ENCODE measurements at regions not wholly inside any gene's neighbourhood (a gene's known extent, or its start where the extent isn't known, plus 50 kb on each side); places are given as distances from the start of the nearest gene placed in this dataset.
"Not testable (repeated sequence)": the region's sequence is repeated elsewhere in the genome, so short reads cannot be mapped to it uniquely, and the experiment has no call there.

- H3K36me3 Mint-ChIP-seq (ENCODE audit: low read depth); H3K9me3 Mint-ChIP-seq; H3K4me3 Mint-ChIP-seq; H3K27ac Mint-ChIP-seq; intact Hi-C loops (cut with micrococcal nuclease); H3K4me1 Mint-ChIP-seq; H3K27me3 Mint-ChIP-seq; DNase-seq: not testable (repeated sequence)
These were observed 615.6 kb downstream of the RPIA start for GRCh38 chr2:89306869-89307637.

DNA sequence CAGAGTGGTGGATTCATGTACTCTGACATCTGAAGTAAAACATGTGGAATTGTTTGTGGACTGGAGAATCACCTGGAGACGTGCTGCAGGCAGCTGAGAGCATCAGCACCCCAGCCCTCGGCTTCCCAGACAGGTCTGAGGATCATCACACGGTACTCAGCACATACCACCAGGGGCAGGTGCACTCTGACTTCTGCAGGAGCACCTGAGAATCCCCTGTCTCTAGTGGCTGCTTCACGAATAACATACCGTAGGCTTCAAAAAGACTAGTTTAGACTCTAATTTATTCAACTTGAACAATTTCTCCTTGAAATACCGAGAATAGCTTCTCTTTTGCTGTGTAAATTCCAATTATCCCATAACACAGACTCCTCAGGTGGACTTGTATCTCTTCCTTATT lies 627.5 kb downstream of the RPIA start:
- DNase-seq; H3K4me3 Mint-ChIP-seq; H3K4me1 Mint-ChIP-seq; H3K27me3 Mint-ChIP-seq; H3K27ac Mint-ChIP-seq; intact Hi-C loops (cut with micrococcal nuclease); H3K36me3 Mint-ChIP-seq (ENCODE audit: low read depth); H3K9me3 Mint-ChIP-seq: not testable (repeated sequence)

DNA sequence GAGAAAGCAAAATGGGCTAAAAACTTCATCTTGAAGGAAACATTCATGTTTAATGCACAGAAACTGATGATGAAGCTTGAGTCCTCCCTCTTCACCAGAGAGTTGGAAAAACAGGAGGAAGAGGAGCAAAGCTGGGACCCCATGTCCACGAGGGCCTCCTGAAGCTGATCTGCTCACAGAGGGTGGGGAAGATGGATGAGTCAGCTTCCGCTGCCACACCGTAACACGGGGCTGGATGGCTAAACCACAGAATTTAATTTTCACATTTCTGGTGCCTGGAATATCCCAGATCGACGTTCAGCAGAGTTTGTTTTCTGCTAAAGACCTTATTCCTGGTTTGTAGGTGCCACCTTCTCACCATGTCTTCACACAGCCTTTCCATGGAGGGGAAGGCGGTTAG lies 634.4 kb downstream of the RPIA start:
- DNase-seq; H3K9me3 Mint-ChIP-seq; H3K4me1 Mint-ChIP-seq; H3K36me3 Mint-ChIP-seq (ENCODE audit: low read depth); H3K27me3 Mint-ChIP-seq; H3K4me3 Mint-ChIP-seq; intact Hi-C loops (cut with micrococcal nuclease); H3K27ac Mint-ChIP-seq: not testable (repeated sequence)

GRCh38 chr2:89326455-89326854 lies 635.0 kb downstream of the RPIA start:
- H3K27me3 Mint-ChIP-seq; intact Hi-C loops (cut with micrococcal nuclease); DNase-seq; H3K4me1 Mint-ChIP-seq; H3K27ac Mint-ChIP-seq; H3K9me3 Mint-ChIP-seq; H3K4me3 Mint-ChIP-seq; H3K36me3 Mint-ChIP-seq (ENCODE audit: low read depth): not testable (repeated sequence)

- H3K4me1 Mint-ChIP-seq; H3K27me3 Mint-ChIP-seq; H3K4me3 Mint-ChIP-seq; intact Hi-C loops (cut with micrococcal nuclease); H3K9me3 Mint-ChIP-seq; H3K36me3 Mint-ChIP-seq (ENCODE audit: low read depth); H3K27ac Mint-ChIP-seq; DNase-seq: not testable (repeated sequence)
These were observed 637.3 kb downstream of the RPIA start for GRCh38 chr2:89328790-89329189.

All from activated CD4-positive, alpha-beta T cell treated with anti-CD3 and anti-CD28 coated beads, Interleukin-2, amount 10 ng/mL, durations not matched to agents 24 days and 14 days (primary cell).